Neuronal stem cell (in vitro differentiated cells): ENCODE measurements at regions not wholly inside any gene's neighbourhood (a gene's known extent, or its start where the extent isn't known, plus 50 kb on each side); places are given as distances from the start of the nearest gene placed in this dataset.

Experiments used
- DNase-seq: peaks from one replicate; pipeline ENCODE4 v3.0.0-alpha.2; 2013; ENCODE audit warnings: low spot score
- H2AFZ ChIP-seq: one replicate; pipeline ENCODE4 v1.6.1; 2013; ENCODE audit warnings: mild to moderate bottlenecking, low read length, inconsistent platforms
- H2AK5ac ChIP-seq: 2 replicates; pipeline ENCODE4 v1.6.1; 2013; ENCODE audit warnings: low read depth, mild to moderate bottlenecking, inconsistent platforms, low read length, moderate library complexity, mixed read lengths
- H2BK120ac ChIP-seq: 2 replicates; pipeline ENCODE4 v1.6.1; 2013; ENCODE audit warnings: low read depth, mild to moderate bottlenecking, inconsistent platforms, low read length, moderate library complexity, mixed read lengths
- H2BK12ac ChIP-seq: one replicate; pipeline ENCODE4 v1.6.1; 2013; ENCODE audit warnings: low read length, inconsistent platforms
- H2BK15ac ChIP-seq: 2 replicates; pipeline ENCODE4 v1.6.1; 2013; ENCODE audit warnings: mild to moderate bottlenecking, low read length, inconsistent platforms, mixed read lengths
- H2BK5ac ChIP-seq: one replicate; pipeline ENCODE4 v1.6.1; 2013; ENCODE audit warnings: inconsistent platforms, mild to moderate bottlenecking, low read length, moderate library complexity
- H3K14ac ChIP-seq: one replicate; pipeline ENCODE4 v1.6.1; 2013; ENCODE audit warnings: low read length, inconsistent platforms
- H3K18ac ChIP-seq: 2 replicates; pipeline ENCODE4 v1.6.1; 2013; ENCODE audit warnings: low read length, inconsistent platforms
- H3K23ac ChIP-seq: 2 replicates; pipeline ENCODE4 v1.6.1; 2013; ENCODE audit warnings: low read depth, mild to moderate bottlenecking, mixed read lengths, low read length, inconsistent platforms; ENCODE audit not compliant: poor library complexity
- H3K27ac ChIP-seq: replicated peaks from 3 replicates; pipeline ENCODE4 v1.5.1; 2013; ENCODE audit warnings: low read length, inconsistent platforms
- H3K27me3 ChIP-seq, 3 experiments: 2 replicates each; pipeline ENCODE4 v1.6.1; 2013; ENCODE audit warnings: low read length in 3 of 3, mild to moderate bottlenecking in 2 of 3, inconsistent platforms in 1 of 3, low read depth in 1 of 3, mixed read lengths in 1 of 3, moderate library complexity in 1 of 3; ENCODE audit not compliant: control insufficient read depth in 3 of 3, insufficient read depth in 3 of 3
- H3K36me3 ChIP-seq, 2 donors: replicated peaks in 1 of 2; 2 replicates each; pipeline ENCODE4 v1.6.1; 2013; ENCODE audit warnings: low read length in 2 of 2; ENCODE audit not compliant: control insufficient read depth in 2 of 2, insufficient read depth in 2 of 2
- H3K4ac ChIP-seq: 2 replicates; pipeline ENCODE4 v1.6.1; 2013; ENCODE audit warnings: inconsistent platforms, mild to moderate bottlenecking, low read length, moderate library complexity
- H3K4me1 ChIP-seq, 2 donors: 1 replicate in 1 of 2; 2 replicates in 1 of 2; pipeline ENCODE4 v1.6.1; 2013; ENCODE audit warnings: low read length in 2 of 2, low read depth in 1 of 2; ENCODE audit not compliant: control insufficient read depth in 2 of 2, insufficient read depth in 1 of 2
- H3K4me2 ChIP-seq: one replicate; pipeline ENCODE4 v1.6.1; 2013; ENCODE audit warnings: mild to moderate bottlenecking, low read length, inconsistent platforms; ENCODE audit not compliant: insufficient read depth, poor library complexity, severe bottlenecking
- H3K4me3 ChIP-seq, 2 donors: 2 replicates each; pipeline ENCODE4 v1.5.1; 2013; ENCODE audit warnings: low read length in 2 of 2, mild to moderate bottlenecking in 2 of 2, inconsistent platforms in 1 of 2, moderate library complexity in 1 of 2
- H3K79me1 ChIP-seq: one replicate; pipeline ENCODE4 v1.6.1; 2013; ENCODE audit warnings: low read depth, mild to moderate bottlenecking, inconsistent platforms, low read length, moderate library complexity
- H3K9ac ChIP-seq: one replicate; pipeline ENCODE4 v1.6.1; 2013; ENCODE audit warnings: mild to moderate bottlenecking, low read depth, low read length, inconsistent platforms; ENCODE audit not compliant: poor library complexity
- H3K9me3 ChIP-seq, 2 donors: replicated peaks in 1 of 2; 2 replicates each; pipeline versions ENCODE3 to v1.6.1; 2013; ENCODE audit warnings: low read length in 2 of 2, mild to moderate bottlenecking in 2 of 2, inconsistent platforms in 1 of 2, low read depth in 1 of 2, mixed read lengths in 1 of 2, moderate library complexity in 1 of 2; ENCODE audit not compliant: control insufficient read depth in 2 of 2, insufficient read depth in 1 of 2
- H4K8ac ChIP-seq: one replicate; pipeline ENCODE4 v1.6.1; 2013; ENCODE audit warnings: low read depth, mild to moderate bottlenecking, inconsistent platforms, low read length, moderate library complexity
- H4K91ac ChIP-seq: one replicate; pipeline ENCODE4 v1.6.1; 2013; ENCODE audit warnings: low read length, low read depth, mild to moderate bottlenecking, inconsistent platforms; ENCODE audit not compliant: poor library complexity
- WGBS, 2 donors: extraction: QIAGEN DNeasy Blood & Tissue Kit; methylation state at CpG; one replicate each; pipeline ENCODE4 v1.1.7; 2013; ENCODE audit warnings: missing lambda C conversion rate in 2 of 2, mixed read lengths in 1 of 2; ENCODE audit not compliant: insufficient read length in 2 of 2, insufficient replicate concordance in 1 of 2; ENCODE audit errors: extremely low coverage in 2 of 2; 5-methylcytosine and 5-hydroxymethylcytosine counted together

DNA sequence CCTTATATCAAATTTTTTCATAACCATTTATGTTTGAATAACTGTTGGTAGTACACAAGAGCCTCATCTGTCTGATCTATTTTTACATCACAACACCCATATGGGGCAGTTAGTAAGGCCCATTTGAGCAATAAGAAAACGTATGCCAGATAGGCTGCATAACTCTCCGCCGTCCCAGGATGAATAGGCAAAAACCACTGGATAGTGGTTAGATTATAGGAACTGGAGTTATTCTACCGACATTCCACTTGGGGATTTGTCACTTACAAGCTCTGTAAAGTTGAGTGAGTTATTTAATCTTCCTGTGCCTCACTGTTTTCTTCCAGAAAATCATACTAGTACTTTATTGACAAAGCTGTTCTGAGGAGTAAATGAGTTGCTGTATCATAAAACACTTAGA is 881.9 kb downstream of the QKI start:
- no peak overlapping the region for H4K8ac ChIP-seq
- H3K36me3 ChIP-seq = no peaks in the 10 kb centered on the region
- H3K27me3 ChIP-seq = no peaks in the 10 kb centered on the region
- H3K4ac ChIP-seq = no peak overlapping the region
- no peaks in the 10 kb centered on the region for H3K4me1 ChIP-seq
- no peaks in the 10 kb centered on the region for H3K79me1 ChIP-seq
- no peak overlapping the region for H2AFZ ChIP-seq
- no peak overlapping the region for H3K14ac ChIP-seq
- no peak for DNase-seq
- no peak overlapping the region for H3K18ac ChIP-seq
- H3K27ac ChIP-seq = no peak overlapping the region
- no peak overlapping the region for H3K4me2 ChIP-seq
- no peak overlapping the region for H3K23ac ChIP-seq
- no peak overlapping the region for H3K4me3 ChIP-seq
- WGBS, 2 donors = no CpG with 5 or more reads among the region's 4 CpGs
- H2BK120ac ChIP-seq = no peak overlapping the region
- no peak overlapping the region for H3K9ac ChIP-seq
- no peak overlapping the region for H2BK15ac ChIP-seq
- H4K91ac ChIP-seq = no peak overlapping the region
- H2BK12ac ChIP-seq = no peak overlapping the region
- no peaks in the 10 kb centered on the region for H3K9me3 ChIP-seq
- H2BK5ac ChIP-seq = no peak overlapping the region
- no peak overlapping the region for H2AK5ac ChIP-seq

DNA sequence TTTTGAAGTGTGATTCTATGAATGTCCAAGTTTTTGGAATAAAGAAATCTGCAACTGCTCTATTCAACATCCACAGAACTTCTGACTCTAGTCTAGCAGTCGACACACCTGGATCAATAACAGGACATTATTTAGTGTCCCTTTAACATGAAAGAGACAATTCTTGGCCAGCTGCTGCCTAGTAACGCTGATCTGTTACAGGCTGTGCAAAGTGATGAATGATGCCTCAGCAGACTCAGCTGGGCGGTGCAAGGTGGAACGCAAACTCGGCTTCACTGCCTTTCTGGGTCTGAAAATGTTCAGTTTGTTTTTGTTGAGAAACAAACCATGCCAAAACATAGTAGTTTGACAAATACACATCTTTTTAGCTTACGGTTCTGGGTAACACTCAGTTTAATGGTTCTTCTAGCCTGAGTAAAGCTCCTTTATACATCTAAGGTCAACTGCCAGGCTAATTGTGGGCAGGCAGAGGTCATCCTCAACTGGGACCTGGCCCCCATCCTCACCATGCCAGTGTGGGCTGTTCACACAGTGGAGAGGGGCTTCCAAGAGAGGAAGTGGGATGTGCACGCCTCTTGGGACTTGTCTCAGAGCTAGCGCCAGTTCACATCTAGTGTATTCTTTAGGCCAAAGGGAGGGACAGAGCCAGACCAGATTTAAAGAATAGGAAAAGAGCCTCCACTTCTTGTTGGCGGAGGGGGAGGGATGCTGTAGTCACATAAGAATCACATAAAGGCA is 879.7 kb downstream of the QKI start:
- Histone ChIP-seq H3K9ac (no peak overlapping the region), H3K4me1 (no peaks in the 10 kb centered on the region), H3K18ac (peak overlapping the region; percentile 78), H3K14ac (no peak overlapping the region), H3K4ac (no peak overlapping the region), H2BK5ac (no peak overlapping the region), H3K27ac (no peak overlapping the region), H3K4me3 (no peak overlapping the region), H4K8ac (no peak overlapping the region), H2BK12ac (no peak overlapping the region), H3K23ac (no peak overlapping the region), H3K9me3 (no peaks in the 10 kb centered on the region), H4K91ac (no peak overlapping the region), H3K36me3 (no peaks in the 10 kb centered on the region), H2BK120ac (no peak overlapping the region), H3K4me2 (no peak overlapping the region), H2AFZ (peak overlapping the region; percentile 1), H2BK15ac (no peak overlapping the region), H2AK5ac (no peak overlapping the region), H3K27me3 (no peaks in the 10 kb centered on the region), H3K79me1 (no peaks in the 10 kb centered on the region)
- WGBS, 2 donors = no CpG with 5 or more reads among the region's 9 CpGs
- DNase-seq = no peak

DNA sequence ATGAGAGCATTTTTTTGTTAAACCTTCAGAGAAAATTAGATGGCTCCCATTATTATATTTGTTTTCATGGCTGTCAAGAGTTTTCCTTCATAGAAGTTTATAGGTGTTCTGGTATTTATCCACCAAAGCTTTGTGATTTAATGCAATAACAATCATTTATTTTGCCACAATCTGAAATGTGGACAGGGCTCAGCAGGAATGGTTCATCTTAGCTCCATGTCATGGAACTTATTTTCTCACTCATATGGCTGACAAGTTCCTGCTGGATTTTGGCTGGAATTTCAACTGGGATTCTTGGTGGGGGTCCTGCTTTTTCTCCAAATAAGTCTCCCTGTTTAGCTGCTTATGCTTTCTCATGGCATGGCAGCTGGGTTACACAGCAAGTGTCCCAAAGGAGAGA is 876.7 kb downstream of the QKI start:
- H2BK15ac ChIP-seq = no peak overlapping the region
- H4K91ac ChIP-seq = no peak overlapping the region
- H3K4me2 ChIP-seq = no peak overlapping the region
- no peak overlapping the region for H3K27ac ChIP-seq
- no peak overlapping the region for H2BK5ac ChIP-seq
- H3K36me3 ChIP-seq = no peaks in the 10 kb centered on the region
- H4K8ac ChIP-seq = no peak overlapping the region
- no peaks in the 10 kb centered on the region for H3K79me1 ChIP-seq
- no peak overlapping the region for H3K4me3 ChIP-seq
- H3K23ac ChIP-seq = no peak overlapping the region
- H3K14ac ChIP-seq = no peak overlapping the region
- H3K9ac ChIP-seq = no peak overlapping the region
- no peak overlapping the region for H3K4ac ChIP-seq
- no peak overlapping the region for H2AK5ac ChIP-seq
- no peak overlapping the region for H2AFZ ChIP-seq
- H2BK12ac ChIP-seq = no peak overlapping the region
- H3K9me3 ChIP-seq = no peaks in the 10 kb centered on the region
- H2BK120ac ChIP-seq = no peak overlapping the region
- no peak overlapping the region for H3K18ac ChIP-seq
- no peaks in the 10 kb centered on the region for H3K27me3 ChIP-seq
- H3K4me1 ChIP-seq = no peaks in the 10 kb centered on the region
- DNase-seq = no peak

DNA sequence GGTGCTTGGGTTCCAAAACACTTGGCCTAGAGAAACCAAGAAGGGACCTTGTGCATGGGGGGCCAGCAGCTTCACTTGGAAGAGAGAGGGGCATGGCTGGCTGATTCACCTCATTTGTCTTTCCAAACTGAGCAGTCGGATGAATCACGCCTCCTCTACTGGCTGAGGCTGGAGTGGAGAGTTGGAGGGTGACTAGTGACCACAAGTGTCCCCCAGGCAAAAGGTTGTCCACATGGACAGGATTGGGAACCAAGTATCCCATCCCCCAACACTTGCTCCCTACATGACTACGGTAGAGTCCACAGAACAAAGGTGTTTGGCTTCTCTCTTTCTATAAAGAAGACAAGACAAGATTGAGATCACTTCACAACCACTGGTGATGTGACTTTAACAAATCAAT is 875.6 kb downstream of the QKI start:
- WGBS, 2 donors = no CpG with 5 or more reads among the region's 3 CpGs
- Histone ChIP-seq H3K36me3 (no peaks in the 10 kb centered on the region), H3K79me1 (no peaks in the 10 kb centered on the region), H2BK12ac (no peak overlapping the region), H3K4me2 (no peak overlapping the region), H3K9me3 (no peaks in the 10 kb centered on the region), H3K4me3 (no peak overlapping the region), H3K9ac (no peak overlapping the region), H2BK15ac (no peak overlapping the region), H4K91ac (no peak overlapping the region), H3K18ac (no peak overlapping the region), H3K14ac (no peak overlapping the region), H2AFZ (no peak overlapping the region), H3K27me3 (no peaks in the 10 kb centered on the region), H4K8ac (no peak overlapping the region), H2BK120ac (no peak overlapping the region), H2BK5ac (no peak overlapping the region), H3K4ac (no peak overlapping the region), H3K23ac (no peak overlapping the region), H2AK5ac (no peak overlapping the region), H3K4me1 (no peaks in the 10 kb centered on the region), H3K27ac (no peak overlapping the region)
- no peak for DNase-seq
